Vagina (tissue), 2 donors: ENCODE measurements at regions not wholly inside any gene's neighbourhood (a gene's known extent, or its start where the extent isn't known, plus 50 kb on each side); places are given as distances from the start of the nearest gene placed in this dataset.
"Not testable (repeated sequence)": the region's sequence is repeated elsewhere in the genome, so short reads cannot be mapped to it uniquely, and the experiment has no call there.

Source experiments
- DNase-seq, 2 donors: peaks; one replicate each; pipeline ENCODE4 v3.0.0-alpha.2; 2017; ENCODE audit errors: extremely low spot score in 2 of 2
- H3K27ac ChIP-seq: fragments of 200-600 bp; sonication (generic); one replicate; pipeline ENCODE4 v1.5.1; 2019
- H3K27me3 ChIP-seq: fragments of 200-600 bp; sonication (generic); one replicate; pipeline ENCODE4 v1.5.1; 2019
- H3K36me3 ChIP-seq, 2 donors: fragments of 200-600 bp; sonication (generic); one replicate each; pipeline ENCODE4 v1.5.1; 2017 to 2019
- H3K4me1 ChIP-seq: fragments of 200-600 bp; sonication (generic); one replicate; pipeline ENCODE4 v1.5.1; 2019
- H3K4me3 ChIP-seq, 2 donors: fragments of 200-600 bp; sonication (generic); 1 replicate in 1 of 2; 2 replicates in 1 of 2; pipeline ENCODE4 v1.5.1; 2016 to 2019
- H3K9me3 ChIP-seq: fragments of 200-600 bp; sonication (generic); one replicate; pipeline ENCODE4 v1.5.1; 2019
- POLR2A ChIP-seq, 2 donors: fragments of 450-650 bp; IDR thresholded peaks; one replicate each; pipeline ENCODE4 v1.6.1; 2017; ENCODE audit warnings: antibody characterized with exemption in 2 of 2, mild to moderate bottlenecking in 2 of 2, moderate library complexity in 2 of 2
- POLR2AphosphoS5 ChIP-seq, 2 donors: sonication (generic); formaldehyde crosslinking; IDR thresholded peaks; one replicate each; pipeline ENCODE4 v1.9.0; 2017; ENCODE audit warnings: antibody characterized with exemption in 2 of 2, mild to moderate bottlenecking in 2 of 2, low read depth in 1 of 2; ENCODE audit not compliant: insufficient read depth in 1 of 2
- intact Hi-C: fragments of 100-400 bp; cut with DNase I; formaldehyde crosslinking; loops from one replicate; pipeline ENCODE4 v1.15.1; 2023
- TF ChIP-seq, protein P1 (sequence below), 3 experiments: fragments of 450-650 bp in 2 of 3; fragments of 200-600 bp in 1 of 3; sonication (generic) in 1 of 3; IDR thresholded peaks; one replicate each; pipeline ENCODE4 v1.5.1; 2017 to 2019; ENCODE audit warnings: antibody characterized with exemption in 3 of 3, mild to moderate bottlenecking in 2 of 3, moderate library complexity in 2 of 3

DNA sequence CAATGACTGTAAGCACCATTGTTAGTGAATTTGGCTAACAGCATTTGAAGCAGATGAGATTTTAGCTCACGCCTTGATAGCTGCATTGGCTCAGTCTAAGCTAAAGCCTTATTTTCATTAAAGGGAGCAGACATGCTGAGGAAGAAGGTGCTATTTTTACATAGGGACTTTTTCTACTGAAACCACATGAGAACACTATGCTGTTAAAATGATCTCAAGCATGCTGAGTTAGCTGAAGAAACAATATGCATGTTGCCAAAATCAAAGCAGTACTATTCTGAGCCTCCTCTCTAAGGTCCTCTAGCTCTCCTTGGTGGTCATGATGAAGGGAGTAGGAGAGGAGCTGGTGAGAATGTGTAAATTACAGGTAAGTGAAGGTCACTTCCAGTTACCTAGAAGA is 134.4 kb upstream of the JADE1 start:
- H3K36me3 ChIP-seq: no peaks in the 10 kb centered on the region
- TF ChIP-seq, protein P1, sequence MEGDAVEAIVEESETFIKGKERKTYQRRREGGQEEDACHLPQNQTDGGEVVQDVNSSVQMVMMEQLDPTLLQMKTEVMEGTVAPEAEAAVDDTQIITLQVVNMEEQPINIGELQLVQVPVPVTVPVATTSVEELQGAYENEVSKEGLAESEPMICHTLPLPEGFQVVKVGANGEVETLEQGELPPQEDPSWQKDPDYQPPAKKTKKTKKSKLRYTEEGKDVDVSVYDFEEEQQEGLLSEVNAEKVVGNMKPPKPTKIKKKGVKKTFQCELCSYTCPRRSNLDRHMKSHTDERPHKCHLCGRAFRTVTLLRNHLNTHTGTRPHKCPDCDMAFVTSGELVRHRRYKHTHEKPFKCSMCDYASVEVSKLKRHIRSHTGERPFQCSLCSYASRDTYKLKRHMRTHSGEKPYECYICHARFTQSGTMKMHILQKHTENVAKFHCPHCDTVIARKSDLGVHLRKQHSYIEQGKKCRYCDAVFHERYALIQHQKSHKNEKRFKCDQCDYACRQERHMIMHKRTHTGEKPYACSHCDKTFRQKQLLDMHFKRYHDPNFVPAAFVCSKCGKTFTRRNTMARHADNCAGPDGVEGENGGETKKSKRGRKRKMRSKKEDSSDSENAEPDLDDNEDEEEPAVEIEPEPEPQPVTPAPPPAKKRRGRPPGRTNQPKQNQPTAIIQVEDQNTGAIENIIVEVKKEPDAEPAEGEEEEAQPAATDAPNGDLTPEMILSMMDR (IDR thresholded peaks at IDR 0.05): no peak
- TF ChIP-seq POLR2AphosphoS5 (IDR thresholded peaks at IDR 0.05; ENCODE audit: insufficient read depth in 1 of 2, low read depth in 1 of 2) (no peak), POLR2A (IDR thresholded peaks at IDR 0.05) (no peak)
- H3K4me3 ChIP-seq: no peak overlapping the region
- H3K27me3 ChIP-seq: no peaks in the 10 kb centered on the region
- no peak overlapping the region for H3K27ac ChIP-seq
- H3K4me1 ChIP-seq: no peaks in the 10 kb centered on the region
- intact Hi-C loops: no loop called here
- DNase-seq: no peak
- no peaks in the 10 kb centered on the region for H3K9me3 ChIP-seq

DNA sequence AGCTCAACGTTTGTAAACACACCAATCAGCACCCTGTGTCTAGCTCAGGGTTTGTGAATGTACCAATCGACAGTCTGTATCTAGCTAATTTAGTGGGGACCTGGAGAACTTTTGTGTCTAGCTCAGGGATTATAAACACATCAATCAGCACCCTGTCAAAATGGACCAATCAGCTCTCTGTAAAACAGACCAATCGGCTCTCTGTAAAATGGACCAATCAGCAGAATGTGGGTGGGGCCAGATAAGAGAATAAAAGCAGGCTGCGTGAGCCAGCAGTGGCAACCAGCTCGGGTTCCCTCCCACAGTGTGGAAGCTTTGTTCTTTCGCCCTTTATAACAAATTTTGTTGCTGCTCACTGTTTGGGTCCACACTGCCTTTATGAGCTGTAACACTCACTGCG is 136.3 kb upstream of the JADE1 start:
- DNase-seq, H3K27me3 ChIP-seq, H3K4me1 ChIP-seq, H3K27ac ChIP-seq, H3K9me3 ChIP-seq, H3K4me3 ChIP-seq, intact Hi-C loops, H3K36me3 ChIP-seq: not testable (repeated sequence)

DNA sequence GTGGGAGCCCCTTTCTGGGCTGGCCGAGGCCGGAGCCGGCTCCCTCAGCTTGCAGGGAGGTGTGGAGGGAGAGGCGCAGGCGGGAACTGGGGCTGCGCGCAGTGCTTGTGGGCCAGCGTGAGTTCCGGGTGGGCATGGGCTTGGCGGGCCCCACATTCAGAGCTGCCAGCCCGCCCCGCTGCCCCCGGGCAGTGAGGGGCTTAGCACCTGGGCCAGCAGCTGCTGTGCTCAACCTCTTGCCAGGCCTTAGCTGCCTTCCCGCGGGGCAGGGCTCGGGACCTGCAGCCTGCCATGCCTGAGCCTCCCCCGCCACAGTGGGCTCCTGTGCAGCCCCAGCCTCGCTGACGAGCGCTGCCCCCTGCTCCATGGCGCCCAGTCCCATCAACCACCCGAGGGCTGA is 136.9 kb upstream of the JADE1 start:
- intact Hi-C loops, H3K4me3 ChIP-seq, H3K9me3 ChIP-seq, H3K4me1 ChIP-seq, DNase-seq, H3K27me3 ChIP-seq, H3K36me3 ChIP-seq, H3K27ac ChIP-seq: not testable (repeated sequence)

DNA sequence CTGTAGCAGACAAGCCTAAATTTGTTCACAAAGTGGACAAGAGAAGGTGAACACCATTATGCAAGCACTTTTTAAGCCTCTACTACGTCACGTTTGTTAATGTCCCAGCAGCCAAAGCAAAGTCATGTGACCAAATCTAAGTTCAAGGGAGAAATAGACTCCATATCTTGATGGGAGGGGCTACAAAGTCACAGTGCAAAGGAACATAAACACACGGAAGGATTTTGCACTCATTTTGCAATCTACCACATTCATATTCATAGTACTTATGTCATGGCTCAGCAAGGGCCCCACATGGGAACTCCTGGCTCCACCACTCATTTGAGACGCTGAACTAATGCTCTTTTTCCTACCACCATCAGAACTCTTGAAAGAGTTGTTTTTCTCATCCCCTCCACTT is 139.0 kb upstream of the JADE1 start:
- H3K4me1 ChIP-seq: no peaks in the 10 kb centered on the region
- no peak for DNase-seq
- H3K4me3 ChIP-seq: no peak overlapping the region
- no peaks in the 10 kb centered on the region for H3K36me3 ChIP-seq
- no peak for TF ChIP-seq POLR2AphosphoS5 (IDR thresholded peaks at IDR 0.05; ENCODE audit: insufficient read depth in 1 of 2, low read depth in 1 of 2)
- no peak for TF ChIP-seq POLR2A (IDR thresholded peaks at IDR 0.05)
- TF ChIP-seq, protein P1 (IDR thresholded peaks at IDR 0.05): no peak
- intact Hi-C loops: no loop called here
- H3K27ac ChIP-seq: no peak overlapping the region
- H3K27me3 ChIP-seq: no peaks in the 10 kb centered on the region
- no peaks in the 10 kb centered on the region for H3K9me3 ChIP-seq

DNA sequence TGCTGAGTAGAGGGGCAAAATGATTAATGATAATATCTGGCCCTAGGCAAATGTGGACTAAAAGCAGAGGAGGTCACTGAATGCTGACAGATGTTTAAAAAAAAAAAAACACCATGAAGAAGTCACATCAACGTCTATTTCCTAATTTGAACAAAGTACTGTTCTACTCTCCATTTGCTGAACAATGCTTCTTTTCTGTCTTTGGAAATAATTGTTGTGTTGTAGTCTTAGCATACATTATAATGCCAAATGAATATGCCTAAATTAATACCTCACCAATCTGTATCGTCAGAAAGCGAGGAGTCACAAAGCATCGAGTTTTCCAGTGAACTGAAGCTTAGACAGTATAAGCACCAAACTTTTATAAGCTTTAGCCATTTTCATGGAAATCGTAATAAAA is 140.9 kb upstream of the JADE1 start:
- H3K4me3 ChIP-seq: no peak overlapping the region
- no peak for TF ChIP-seq POLR2AphosphoS5 (IDR thresholded peaks at IDR 0.05; ENCODE audit: insufficient read depth in 1 of 2, low read depth in 1 of 2)
- TF ChIP-seq POLR2A (IDR thresholded peaks at IDR 0.05): no peak
- TF ChIP-seq, protein P1 (IDR thresholded peaks at IDR 0.05): no peak
- no peaks in the 10 kb centered on the region for H3K27me3 ChIP-seq
- no peaks in the 10 kb centered on the region for H3K36me3 ChIP-seq
- no peaks in the 10 kb centered on the region for H3K9me3 ChIP-seq
- intact Hi-C loops: no loop called here
- no peaks in the 10 kb centered on the region for H3K4me1 ChIP-seq
- no peak for DNase-seq
- H3K27ac ChIP-seq: no peak overlapping the region

DNA sequence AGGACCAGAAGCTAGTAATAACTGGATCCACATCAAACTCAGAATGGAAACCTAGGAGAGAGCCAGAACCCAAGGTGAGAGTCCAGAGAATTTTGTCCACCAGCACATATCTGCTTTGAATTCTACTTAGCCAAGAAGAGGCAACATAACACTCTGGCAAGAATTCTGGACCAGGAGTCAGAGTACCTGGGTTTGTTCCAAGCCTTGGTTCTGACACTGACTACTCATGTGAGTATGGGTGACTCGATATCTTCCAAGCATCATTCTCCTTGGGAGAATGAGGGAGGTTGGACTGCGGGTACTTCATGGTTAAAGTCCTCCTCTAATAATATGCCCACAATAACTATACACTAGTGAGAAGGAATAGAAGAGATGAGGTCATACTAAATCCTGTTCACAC is 144.0 kb upstream of the JADE1 start:
- Histone ChIP-seq H3K4me3 (no peak overlapping the region), H3K4me1 (peaks cover 12% of the 10 kb centered on the region), H3K27ac (no peak overlapping the region), H3K27me3 (no peaks in the 10 kb centered on the region), H3K9me3 (no peaks in the 10 kb centered on the region), H3K36me3 (no peaks in the 10 kb centered on the region)
- intact Hi-C loops: no loop called here
- TF ChIP-seq POLR2AphosphoS5 (IDR thresholded peaks at IDR 0.05; ENCODE audit: insufficient read depth in 1 of 2, low read depth in 1 of 2) (no peak), POLR2A (IDR thresholded peaks at IDR 0.05) (no peak)
- TF ChIP-seq, protein P1 (IDR thresholded peaks at IDR 0.05): no peak
- no peak for DNase-seq
